K562 (cell line): ENCODE measurements at regions not wholly inside any gene's neighbourhood (a gene's known extent, or its start where the extent isn't known, plus 50 kb on each side); places are given as distances from the start of the nearest gene placed in this dataset.

Experiments used
- ARID3A ChIP-seq: IDR thresholded peaks from 2 replicates; pipeline ENCODE4 v1.6.1; 2012; ENCODE audit warnings: low read depth, low read length, improper control_type of control experiment, borderline replicate concordance
- ATF4 ChIP-seq: fragments of 450-650 bp; formaldehyde crosslinking; IDR thresholded peaks from 2 replicates; pipeline ENCODE4 v1.4.0; 2022; ENCODE audit warnings: mild to moderate bottlenecking, moderate library complexity
- DIDO1 ChIP-seq: fragments of 450-650 bp; IDR thresholded peaks from 2 replicates; pipeline ENCODE4 v1.6.1; 2016; ENCODE audit warnings: low read depth, missing biosample characterization, missing genetic modification characterization
- NONO ChIP-seq, 2 experiments: fragments of 200-400 bp in 1 of 2; fragments of 450-650 bp in 1 of 2; formaldehyde crosslinking in 1 of 2; IDR thresholded peaks; 2 replicates each; pipeline ENCODE4 v1.6.1; 2017; ENCODE audit warnings: low read depth in 2 of 2, mild to moderate bottlenecking in 2 of 2, moderate library complexity in 2 of 2, low read length in 1 of 2
- OTX1 ChIP-seq: fragments of 450-650 bp; formaldehyde crosslinking; IDR thresholded peaks from 2 replicates; pipeline ENCODE4 v1.4.0; 2022; ENCODE audit warnings: mild to moderate bottlenecking
- ZNF274 ChIP-seq: IDR thresholded peaks from 2 replicates; pipeline ENCODE4 v1.6.1; 2011; ENCODE audit warnings: low read depth, mild to moderate bottlenecking, low read length, moderate library complexity, borderline replicate concordance
- ZNF277 ChIP-seq: fragments of 250-450 bp; sonication (Bioruptor Pico); IDR thresholded peaks from 2 replicates; pipeline ENCODE4 v1.8.0; 2022; ENCODE audit warnings: inconsistent platforms, mild to moderate bottlenecking, moderate library complexity, borderline replicate concordance
- ZNF318 ChIP-seq, 2 experiments: fragments of 450-650 bp; IDR thresholded peaks; 2 replicates each; pipeline ENCODE4 v1.6.1; 2016; ENCODE audit warnings: mild to moderate bottlenecking in 2 of 2, borderline replicate concordance in 1 of 2, low read depth in 1 of 2, moderate library complexity in 1 of 2
- ZSCAN29 ChIP-seq: fragments of 450-650 bp; IDR thresholded peaks from 2 replicates; pipeline ENCODE4 v1.6.1; 2017

GRCh38 chr2:3962719-3963118 lies 259.3 kb downstream of the DCDC2C start (continued):
- TF ChIP-seq NONO (IDR thresholded peaks at IDR 0.05; ENCODE audit: low read depth in 2 of 2, low read length in 1 of 2) (no peak), ZNF318 (IDR thresholded peaks at IDR 0.05; ENCODE audit: borderline replicate concordance in 1 of 2, low read depth in 1 of 2) (no peak), OTX1 (CRISPR knock-in tag) (no peak), ARID3A (no peak), ZNF274 (no peak), DIDO1 (tag) (no peak), ZSCAN29 (no peak), ATF4 (no peak), ZNF277 (CRISPR knock-in tag) (no peak)
